ENCODE measurements at regions not wholly inside any gene's neighbourhood (a gene's known extent, or its start where the extent isn't known, plus 50 kb on each side); places are given as distances from the start of the nearest gene placed in this dataset.

- Histone ChIP-seq H4K91ac (ENCODE audit: low read depth, low read length) (no peak overlapping the region), H2AFZ (ENCODE audit: insufficient read depth, low read length, poor library complexity) (no peak overlapping the region), H3K27me3 (ENCODE audit: insufficient read depth, low read length) (no peaks in the 10 kb centered on the region), H4K8ac (ENCODE audit: low read depth, low read length) (no peak overlapping the region), H2BK5ac (ENCODE audit: low read depth, low read length, poor library complexity) (no peak overlapping the region), H3K9me3 (ENCODE audit: insufficient read depth, low read depth, low read length) (no peaks in the 10 kb centered on the region), H3K36me3 (ENCODE audit: control insufficient read depth in 1 of 2, insufficient read depth in 2 of 2, low read length in 2 of 2) (no peaks in the 10 kb centered on the region), H3K4me1 (ENCODE audit: control insufficient read depth in 1 of 2, insufficient read depth in 2 of 2, low read length in 2 of 2) (no peaks in the 10 kb centered on the region), H3K9ac (ENCODE audit: low read length) (no peak overlapping the region), H3K79me1 (ENCODE audit: low read length) (no peaks in the 10 kb centered on the region), H3K23ac (ENCODE audit: low read length) (no peak overlapping the region), H3K4me2 (ENCODE audit: low read length) (no peak overlapping the region), H3K4ac (ENCODE audit: low read depth, low read length) (no peak overlapping the region), H4K12ac (ENCODE audit: low read depth, low read length) (no peak overlapping the region), H2BK120ac (ENCODE audit: insufficient read depth, low read length, poor library complexity) (no peak overlapping the region), H3K79me2 (ENCODE audit: control insufficient read depth, insufficient read depth, low read length, poor library complexity) (no peaks in the 10 kb centered on the region), H3K27ac (ENCODE audit: low read depth, low read length) (no peak overlapping the region), H3K4me3 (ENCODE audit: low read depth, low read length) (no peak overlapping the region), H2AK5ac (ENCODE audit: low read length) (no peak overlapping the region), H2BK12ac (ENCODE audit: low read length) (no peak overlapping the region), H3K14ac (ENCODE audit: low read length) (no peak overlapping the region), H3K18ac (ENCODE audit: low read length) (no peak overlapping the region)
- DNase-seq: no peak
- no CpG with 5 or more reads among the region's 12 CpGs for whole genome bisulfite sequencing (ENCODE audit: extremely low coverage, insufficient coverage, insufficient read length)
Measured at GRCh38 chr14:98244162-98244948, 1027.6 kb downstream of the BCL11B start.

DNA sequence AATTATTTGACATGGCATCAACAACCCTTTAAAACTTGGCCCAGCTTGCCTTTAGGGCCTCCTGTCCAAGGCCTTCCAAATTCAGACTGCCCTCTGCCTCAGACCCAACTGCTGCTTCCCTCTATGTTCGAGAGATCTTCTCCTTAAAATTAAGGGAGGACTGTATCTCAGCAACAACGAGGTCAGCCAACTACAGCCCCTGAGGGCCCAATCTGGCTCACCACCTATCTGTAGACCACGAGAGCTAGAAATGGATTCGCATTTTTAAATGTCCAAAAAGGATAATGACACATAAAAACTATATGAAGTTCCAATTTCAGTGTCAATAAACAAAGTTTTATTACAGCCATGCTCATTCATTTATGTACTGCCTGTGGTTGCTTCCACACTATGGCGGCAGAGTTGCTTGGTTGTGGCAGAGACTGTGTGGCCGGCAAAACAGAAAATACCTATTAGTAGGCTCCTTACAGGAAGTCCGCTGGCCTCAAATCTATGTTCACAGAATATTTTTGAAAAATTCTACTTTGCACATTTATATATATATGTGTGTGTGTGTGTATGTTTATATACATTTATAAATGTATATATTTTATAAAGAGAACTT is 1026.9 kb downstream of the BCL11B start:
- no peak overlapping the region for H2AFZ ChIP-seq (ENCODE audit: insufficient read depth, low read length, poor library complexity)
- H2BK5ac ChIP-seq (ENCODE audit: low read depth, low read length, poor library complexity): no peak overlapping the region
- no peak overlapping the region for H2BK120ac ChIP-seq (ENCODE audit: insufficient read depth, low read length, poor library complexity)
- H3K14ac ChIP-seq (ENCODE audit: low read length): no peak overlapping the region
- H4K8ac ChIP-seq (ENCODE audit: low read depth, low read length): no peak overlapping the region
- no peak overlapping the region for H2AK5ac ChIP-seq (ENCODE audit: low read length)
- H3K9me3 ChIP-seq (ENCODE audit: insufficient read depth, low read depth, low read length): no peaks in the 10 kb centered on the region
- H3K18ac ChIP-seq (ENCODE audit: low read length): no peak overlapping the region
- H3K79me2 ChIP-seq (ENCODE audit: control insufficient read depth, insufficient read depth, low read length, poor library complexity): no peaks in the 10 kb centered on the region
- no peaks in the 10 kb centered on the region for H3K36me3 ChIP-seq (ENCODE audit: control insufficient read depth in 1 of 2, insufficient read depth in 2 of 2, low read length in 2 of 2)
- no peaks in the 10 kb centered on the region for H3K27me3 ChIP-seq (ENCODE audit: insufficient read depth, low read length)
- no peak overlapping the region for H3K4ac ChIP-seq (ENCODE audit: low read depth, low read length)
- no peak overlapping the region for H4K91ac ChIP-seq (ENCODE audit: low read depth, low read length)
- H2BK12ac ChIP-seq (ENCODE audit: low read length): no peak overlapping the region
- no peak overlapping the region for H3K4me3 ChIP-seq (ENCODE audit: low read depth, low read length)
- no peak overlapping the region for H3K23ac ChIP-seq (ENCODE audit: low read length)
- no CpG with 5 or more reads among the region's 7 CpGs for WGBS (ENCODE audit: extremely low coverage, insufficient coverage, insufficient read length)
- H3K4me1 ChIP-seq (ENCODE audit: control insufficient read depth in 1 of 2, insufficient read depth in 2 of 2, low read length in 2 of 2): no peaks in the 10 kb centered on the region
- H3K9ac ChIP-seq (ENCODE audit: low read length): no peak overlapping the region
- no peak for DNase-seq
- H4K12ac ChIP-seq (ENCODE audit: low read depth, low read length): no peak overlapping the region
- no peaks in the 10 kb centered on the region for H3K79me1 ChIP-seq (ENCODE audit: low read length)
- H3K27ac ChIP-seq (ENCODE audit: low read depth, low read length): no peak overlapping the region
- no peak overlapping the region for H3K4me2 ChIP-seq (ENCODE audit: low read length)

- no CpG with 5 or more reads among the region's 6 CpGs for WGBS (ENCODE audit: extremely low coverage, insufficient coverage, insufficient read length)
- H2BK5ac ChIP-seq (ENCODE audit: low read depth, low read length, poor library complexity): no peak overlapping the region
- H3K9ac ChIP-seq (ENCODE audit: low read length): no peak overlapping the region
- H2AFZ ChIP-seq (ENCODE audit: insufficient read depth, low read length, poor library complexity): no peak overlapping the region
- H3K4me3 ChIP-seq (ENCODE audit: low read depth, low read length): no peak overlapping the region
- H2AK5ac ChIP-seq (ENCODE audit: low read length): no peak overlapping the region
- no peak for DNase-seq
- no peaks in the 10 kb centered on the region for H3K27me3 ChIP-seq (ENCODE audit: insufficient read depth, low read length)
- no peak overlapping the region for H3K4me2 ChIP-seq (ENCODE audit: low read length)
- H3K18ac ChIP-seq (ENCODE audit: low read length): no peak overlapping the region
- no peaks in the 10 kb centered on the region for H3K79me2 ChIP-seq (ENCODE audit: control insufficient read depth, insufficient read depth, low read length, poor library complexity)
- no peak overlapping the region for H4K12ac ChIP-seq (ENCODE audit: low read depth, low read length)
- H3K79me1 ChIP-seq (ENCODE audit: low read length): no peaks in the 10 kb centered on the region
- no peak overlapping the region for H2BK12ac ChIP-seq (ENCODE audit: low read length)
- H3K14ac ChIP-seq (ENCODE audit: low read length): no peak overlapping the region
- no peak overlapping the region for H3K27ac ChIP-seq (ENCODE audit: low read depth, low read length)
- no peaks in the 10 kb centered on the region for H3K36me3 ChIP-seq (ENCODE audit: control insufficient read depth in 1 of 2, insufficient read depth in 2 of 2, low read length in 2 of 2)
- H3K9me3 ChIP-seq (ENCODE audit: insufficient read depth, low read depth, low read length): no peaks in the 10 kb centered on the region
- H3K4ac ChIP-seq (ENCODE audit: low read depth, low read length): no peak overlapping the region
- H4K8ac ChIP-seq (ENCODE audit: low read depth, low read length): no peak overlapping the region
- H2BK120ac ChIP-seq (ENCODE audit: insufficient read depth, low read length, poor library complexity): no peak overlapping the region
- no peak overlapping the region for H4K91ac ChIP-seq (ENCODE audit: low read depth, low read length)
- H3K4me1 ChIP-seq (ENCODE audit: control insufficient read depth in 1 of 2, insufficient read depth in 2 of 2, low read length in 2 of 2): no peaks in the 10 kb centered on the region
- no peak overlapping the region for H3K23ac ChIP-seq (ENCODE audit: low read length)
Measured at GRCh38 chr14:98249057-98249456, 1022.9 kb downstream of the BCL11B start.

- Histone ChIP-seq H3K9ac (ENCODE audit: low read length) (no peak overlapping the region), H3K79me2 (ENCODE audit: control insufficient read depth, insufficient read depth, low read length, poor library complexity) (no peaks in the 10 kb centered on the region), H2AK5ac (ENCODE audit: low read length) (no peak overlapping the region), H4K8ac (ENCODE audit: low read depth, low read length) (no peak overlapping the region), H3K9me3 (ENCODE audit: insufficient read depth, low read depth, low read length) (no peaks in the 10 kb centered on the region), H3K27ac (ENCODE audit: low read depth, low read length) (no peak overlapping the region), H3K27me3 (ENCODE audit: insufficient read depth, low read length) (no peaks in the 10 kb centered on the region), H3K4me3 (ENCODE audit: low read depth, low read length) (no peak overlapping the region), H3K79me1 (ENCODE audit: low read length) (no peaks in the 10 kb centered on the region), H2BK120ac (ENCODE audit: insufficient read depth, low read length, poor library complexity) (no peak overlapping the region), H3K36me3 (ENCODE audit: control insufficient read depth in 1 of 2, insufficient read depth in 2 of 2, low read length in 2 of 2) (no peaks in the 10 kb centered on the region), H3K4me1 (ENCODE audit: control insufficient read depth in 1 of 2, insufficient read depth in 2 of 2, low read length in 2 of 2) (no peaks in the 10 kb centered on the region), H3K4ac (ENCODE audit: low read depth, low read length) (no peak overlapping the region), H3K18ac (ENCODE audit: low read length) (no peak overlapping the region), H3K4me2 (ENCODE audit: low read length) (no peak overlapping the region), H4K91ac (ENCODE audit: low read depth, low read length) (no peak overlapping the region), H3K14ac (ENCODE audit: low read length) (no peak overlapping the region), H2BK5ac (ENCODE audit: low read depth, low read length, poor library complexity) (no peak overlapping the region), H2AFZ (ENCODE audit: insufficient read depth, low read length, poor library complexity) (no peak overlapping the region), H4K12ac (ENCODE audit: low read depth, low read length) (no peak overlapping the region), H3K23ac (ENCODE audit: low read length) (no peak overlapping the region), H2BK12ac (ENCODE audit: low read length) (no peak overlapping the region)
- DNase-seq: no peak
- WGBS (ENCODE audit: extremely low coverage, insufficient coverage, insufficient read length): no CpG with 5 or more reads among the region's 2 CpGs
Measured at GRCh38 chr14:98249476-98249875, 1022.5 kb downstream of the BCL11B start.
